Testis (tissue), 2 donors: ENCODE measurements at regions not wholly inside any gene's neighbourhood (a gene's known extent, or its start where the extent isn't known, plus 50 kb on each side); places are given as distances from the start of the nearest gene placed in this dataset.

Source experiments
- DNase-seq: peaks from one replicate; pipeline ENCODE4 v3.0.0-alpha.2; 2019
- H3K27ac ChIP-seq, 2 donors: fragments of 200-600 bp; sonication (generic); one replicate each; pipeline ENCODE4 v1.5.1; 2019
- H3K27me3 ChIP-seq: fragments of 200-600 bp; sonication (generic); one replicate; pipeline ENCODE4 v1.5.1; 2019
- H3K36me3 ChIP-seq: fragments of 200-600 bp; sonication (generic); one replicate; pipeline ENCODE4 v1.5.1; 2017; ENCODE audit warnings: low read depth; ENCODE audit errors: missing control alignments
- H3K4me1 ChIP-seq: fragments of 200-600 bp; sonication (generic); one replicate; pipeline ENCODE4 v1.5.1; 2019
- H3K4me3 ChIP-seq, 2 donors: fragments of 200-600 bp; sonication (generic); one replicate each; pipeline ENCODE4 v1.5.1; 2017 to 2019
- H3K9me3 ChIP-seq: fragments of 200-600 bp; sonication (generic); one replicate; pipeline ENCODE4 v1.5.1; 2017
- CTCF ChIP-seq, 3 experiments: fragments of 450-650 bp in 2 of 3; fragments of 200-600 bp in 1 of 3; sonication (generic) in 1 of 3; IDR thresholded peaks; one replicate each; pipeline ENCODE4 v1.5.1; 2016 to 2019; ENCODE audit warnings: antibody characterized with exemption in 3 of 3, mild to moderate bottlenecking in 2 of 3, moderate library complexity in 1 of 3
- POLR2A ChIP-seq: fragments of 450-650 bp; IDR thresholded peaks from one replicate; pipeline ENCODE4 v1.6.1; 2017; ENCODE audit warnings: antibody characterized with exemption, mild to moderate bottlenecking, moderate library complexity
- WGBS, 2 donors: methylation state at CpG; one replicate each; pipeline ENCODE4 v1.1.5; 2018; 5-methylcytosine and 5-hydroxymethylcytosine counted together
- intact Hi-C: fragments of 100-400 bp; cut with DNase I; formaldehyde crosslinking; loops from one replicate; pipeline ENCODE4 v1.15.1; 2023; ENCODE audit warnings: low total_unique reads

GRCh38 chr1:99559166-99559565, 86.7 kb upstream of the PALMD start:
- WGBS, 2 donors = 86 to 90% methylated on average over 2 of the region's 2 CpGs
- no peak for DNase-seq
- H3K27me3 ChIP-seq = no peaks in the 10 kb centered on the region
- no peak overlapping the region for H3K4me3 ChIP-seq
- intact Hi-C loops = no loop called here
- no peaks in the 10 kb centered on the region for H3K36me3 ChIP-seq
- H3K9me3 ChIP-seq = no peaks in the 10 kb centered on the region
- no peak overlapping the region for H3K27ac ChIP-seq
- no peaks in the 10 kb centered on the region for H3K4me1 ChIP-seq
- TF ChIP-seq POLR2A = no peak
- no peak for TF ChIP-seq CTCF (IDR thresholded peaks at IDR 0.05)

- Histone ChIP-seq H3K27ac (no peak overlapping the region), H3K4me1 (no peaks in the 10 kb centered on the region), H3K27me3 (no peaks in the 10 kb centered on the region), H3K4me3 (no peak overlapping the region), H3K36me3 (no peaks in the 10 kb centered on the region), H3K9me3 (no peaks in the 10 kb centered on the region)
- WGBS, 2 donors = 75 to 84% methylated on average over 3 of the region's 3 CpGs
- TF ChIP-seq CTCF (IDR thresholded peaks at IDR 0.05) (no peak), POLR2A (no peak)
- DNase-seq = no peak
- intact Hi-C loops = no loop called here
These were observed 85.5 kb upstream of the PALMD start for GRCh38 chr1:99560207-99561040.

GRCh38 chr1:99561952-99562351, 84.0 kb upstream of the PALMD start:
- no peaks in the 10 kb centered on the region for H3K9me3 ChIP-seq
- H3K4me3 ChIP-seq = no peak overlapping the region
- no peaks in the 10 kb centered on the region for H3K4me1 ChIP-seq
- WGBS, 2 donors = 85 to 87% methylated on average over 6 of the region's 6 CpGs
- intact Hi-C loops = no loop called here
- no peak for DNase-seq
- no peak overlapping the region for H3K27ac ChIP-seq
- H3K36me3 ChIP-seq = no peaks in the 10 kb centered on the region
- TF ChIP-seq POLR2A = no peak
- TF ChIP-seq CTCF (IDR thresholded peaks at IDR 0.05) = no peak
- no peaks in the 10 kb centered on the region for H3K27me3 ChIP-seq

GRCh38 chr1:99565606-99566289, 80.2 kb upstream of the PALMD start:
- TF ChIP-seq CTCF (IDR thresholded peaks at IDR 0.05) (no peak), POLR2A (no peak)
- no peak overlapping the region for H3K4me3 ChIP-seq
- H3K27me3 ChIP-seq = no peaks in the 10 kb centered on the region
- H3K4me1 ChIP-seq = no peaks in the 10 kb centered on the region
- no peaks in the 10 kb centered on the region for H3K9me3 ChIP-seq
- no peak overlapping the region for H3K27ac ChIP-seq
- intact Hi-C loops = no loop called here
- no peaks in the 10 kb centered on the region for H3K36me3 ChIP-seq
- WGBS, 2 donors = 96 to 100% methylated on average over 1 of the region's 1 CpG
- no peak for DNase-seq
